ENCODE measurements at regions not wholly inside any gene's neighbourhood (a gene's known extent, or its start where the extent isn't known, plus 50 kb on each side); places are given as distances from the start of the nearest gene placed in this dataset.

GRCh38 chr3:34141841-34142337 lies 343.5 kb downstream of the PDCD6IP start:
- no peak for FAIRE-seq
- TF ChIP-seq CTCF (IDR thresholded peaks at IDR 0.05; ENCODE audit: insufficient read depth, missing control alignments) = no peak
- DNase-seq (ENCODE audit: insufficient read length, low spot score) = no peak

- DNase-seq (ENCODE audit: insufficient read length, low spot score) = no peak
- no peak for FAIRE-seq
- TF ChIP-seq CTCF (IDR thresholded peaks at IDR 0.05; ENCODE audit: insufficient read depth, missing control alignments) = no peak
Measured at GRCh38 chr3:34145796-34146195, 347.4 kb downstream of the PDCD6IP start.

- TF ChIP-seq CTCF (IDR thresholded peaks at IDR 0.05; ENCODE audit: insufficient read depth, missing control alignments) = no peak
- FAIRE-seq (no peak), DNase-seq (ENCODE audit: insufficient read length, low spot score) (no peak)
Measured at GRCh38 chr3:34146596-34146995, 348.2 kb downstream of the PDCD6IP start.

GRCh38 chr3:34150992-34151391 lies 352.6 kb downstream of the PDCD6IP start:
- FAIRE-seq = no peak
- TF ChIP-seq CTCF (IDR thresholded peaks at IDR 0.05; ENCODE audit: insufficient read depth, missing control alignments) = no peak
- no peak for DNase-seq (ENCODE audit: insufficient read length, low spot score)

GRCh38 chr3:34152656-34153055 lies 354.2 kb downstream of the PDCD6IP start:
- no peak for DNase-seq (ENCODE audit: insufficient read length, low spot score)
- TF ChIP-seq CTCF (IDR thresholded peaks at IDR 0.05; ENCODE audit: insufficient read depth, missing control alignments) = no peak
- no peak for FAIRE-seq

GRCh38 chr3:34155108-34155507 lies 356.7 kb downstream of the PDCD6IP start:
- no peak for FAIRE-seq
- no peak for DNase-seq (ENCODE audit: insufficient read length, low spot score)
- no peak for TF ChIP-seq CTCF (IDR thresholded peaks at IDR 0.05; ENCODE audit: insufficient read depth, missing control alignments)

- FAIRE-seq (no peak), DNase-seq (ENCODE audit: insufficient read length, low spot score) (no peak)
- TF ChIP-seq CTCF (IDR thresholded peaks at IDR 0.05; ENCODE audit: insufficient read depth, missing control alignments) = no peak
Measured at GRCh38 chr3:34155666-34156065, 357.2 kb downstream of the PDCD6IP start.

Data from D721Med (cell line).